IMR-90 (cell line): ENCODE measurements at regions not wholly inside any gene's neighbourhood (a gene's known extent, or its start where the extent isn't known, plus 50 kb on each side); places are given as distances from the start of the nearest gene placed in this dataset.

Experiments
- ATAC-seq: fragments of 200-7000 bp; cut with Tn5 transposase; 2 replicates; pipeline ENCODE4 v1.9.1; 2020; ENCODE audit warnings: low read depth, mild to moderate bottlenecking, moderate library complexity
- BruUV-seq: library from RNA; stranded (reverse); fragments of 400-500 nt; replicated peaks from 2 replicates; lab custom pipeline; 2021; lab: Mats Ljungman, UMichigan
- CTCF ChIA-PET: fragments of 300-600 bp; formaldehyde crosslinking; extraction: SDS; loops from one replicate; lab custom pipeline; 2021; ENCODE audit warnings: antibody characterized with exemption; lab: Yijun Ruan, JAX
- POLR2A ChIA-PET: fragments of 300-600 bp; sonication (Branson Sonifier 250); formaldehyde crosslinking; loops from one replicate; lab custom pipeline; 2022; ENCODE audit warnings: antibody characterized with exemption; ENCODE audit not compliant: unreplicated experiment; lab: Charles Lee
- DNase-seq: peaks from one replicate; pipeline ENCODE4 v3.0.0; 2013
- H2AFZ ChIP-seq: replicated peaks from 2 replicates; pipeline ENCODE3; 2013; ENCODE audit warnings: low read length, mild to moderate bottlenecking; ENCODE audit not compliant: poor library complexity
- H2AK5ac ChIP-seq: 2 replicates; pipeline ENCODE4 v1.6.1; 2013; ENCODE audit warnings: low read depth, low read length, inconsistent platforms
- H2AK9ac ChIP-seq: replicated peaks from 2 replicates; pipeline ENCODE3; 2013; ENCODE audit warnings: mild to moderate bottlenecking, low read depth, low read length, moderate library complexity; ENCODE audit not compliant: poor library complexity
- H2BK120ac ChIP-seq: 2 replicates; pipeline ENCODE4 v1.6.1; 2013; ENCODE audit warnings: low read depth, low read length, inconsistent platforms
- H2BK15ac ChIP-seq: 3 replicates; pipeline ENCODE4 v1.6.1; 2013; ENCODE audit warnings: low read depth, low read length, inconsistent platforms
- H2BK20ac ChIP-seq: 2 replicates; pipeline ENCODE4 v1.6.1; 2013; ENCODE audit warnings: low read depth, mild to moderate bottlenecking, inconsistent platforms, low read length, moderate library complexity
- H2BK5ac ChIP-seq: 2 replicates; pipeline ENCODE4 v1.6.1; 2013; ENCODE audit warnings: mild to moderate bottlenecking, low read depth, low read length, inconsistent platforms; ENCODE audit not compliant: poor library complexity, severe bottlenecking
- H3K14ac ChIP-seq: replicated peaks from 2 replicates; pipeline ENCODE4 v1.6.1; 2013; ENCODE audit warnings: low read depth, low read length, inconsistent platforms
- H3K18ac ChIP-seq: 2 replicates; pipeline ENCODE4 v1.6.1; 2013; ENCODE audit warnings: low read depth, low read length, control low read depth
- H3K23ac ChIP-seq: 2 replicates; pipeline ENCODE4 v1.6.1; 2013; ENCODE audit warnings: low read depth, low read length, inconsistent platforms
- H3K27ac ChIP-seq: 2 replicates; pipeline ENCODE4 v1.5.1; 2013; ENCODE audit warnings: mild to moderate bottlenecking, control low read depth, low read length; ENCODE audit not compliant: insufficient read depth
- H3K27me3 ChIP-seq: 2 replicates; pipeline ENCODE4 v1.6.1; 2013; ENCODE audit warnings: low read length; ENCODE audit not compliant: control insufficient read depth, insufficient read depth
- H3K36me3 ChIP-seq: 2 replicates; pipeline ENCODE4 v1.6.1; 2013; ENCODE audit warnings: low read length, mixed read lengths; ENCODE audit not compliant: control insufficient read depth, insufficient read depth
- H3K4ac ChIP-seq: 2 replicates; pipeline ENCODE4 v1.6.1; 2013; ENCODE audit warnings: low read depth, low read length, inconsistent platforms
- H3K4me1 ChIP-seq: 2 replicates; pipeline ENCODE4 v1.6.1; 2013; ENCODE audit warnings: low read length, mixed read lengths; ENCODE audit not compliant: control insufficient read depth, insufficient read depth
- H3K4me2 ChIP-seq: 2 replicates; pipeline ENCODE4 v1.6.1; 2013; ENCODE audit warnings: low read depth, mild to moderate bottlenecking, control low read depth, low read length, moderate library complexity
- H3K4me3 ChIP-seq: 2 replicates; pipeline ENCODE4 v1.5.1; 2013; ENCODE audit warnings: low read depth, mild to moderate bottlenecking, control low read depth, low read length, moderate library complexity; ENCODE audit not compliant: insufficient read depth
- H3K56ac ChIP-seq: 2 replicates; pipeline ENCODE4 v1.6.1; 2013; ENCODE audit warnings: low read length, inconsistent platforms; ENCODE audit not compliant: insufficient read depth; ENCODE audit errors: extremely low read depth
- H3K79me1 ChIP-seq, 2 experiments: 2 replicates each; pipeline ENCODE4 v1.6.1; 2013; ENCODE audit warnings: low read length in 2 of 2, inconsistent platforms in 1 of 2, low read depth in 1 of 2
- H3K9ac ChIP-seq: 2 replicates; pipeline ENCODE4 v1.6.1; 2013; ENCODE audit warnings: low read depth, low read length, control low read depth
- H3K9me1 ChIP-seq: 2 replicates; pipeline ENCODE4 v1.6.1; 2013; ENCODE audit warnings: low read length, inconsistent platforms; ENCODE audit not compliant: insufficient read depth
- H3K9me3 ChIP-seq: 2 replicates; pipeline ENCODE4 v1.6.1; 2013; ENCODE audit warnings: low read length; ENCODE audit not compliant: control insufficient read depth, insufficient read depth
- H4K20me1 ChIP-seq: 2 replicates; pipeline ENCODE4 v1.6.1; 2013; ENCODE audit warnings: low read length, inconsistent platforms; ENCODE audit not compliant: insufficient read depth
- H4K5ac ChIP-seq: 2 replicates; pipeline ENCODE4 v1.6.1; 2013; ENCODE audit warnings: mild to moderate bottlenecking, low read depth, low read length, control low read depth
- H4K8ac ChIP-seq, 2 experiments: 2 replicates each; pipeline ENCODE4 v1.6.1; 2013; ENCODE audit warnings: low read depth in 2 of 2, low read length in 2 of 2, control low read depth in 1 of 2, inconsistent platforms in 1 of 2
- H4K91ac ChIP-seq: 2 replicates; pipeline ENCODE4 v1.6.1; 2013; ENCODE audit warnings: low read depth, low read length, inconsistent platforms; ENCODE audit not compliant: insufficient read depth
- BHLHE40 ChIP-seq: fragments of 150-350 bp; IDR thresholded peaks from 2 replicates; pipeline ENCODE4 v1.6.1; 2016; ENCODE audit warnings: mild to moderate bottlenecking, low read depth, low read length
- CEBPB ChIP-seq: IDR thresholded peaks from 2 replicates; pipeline ENCODE4 v1.6.1; 2012; ENCODE audit warnings: low read depth, low read length, improper control_type of control experiment
- CHD1 ChIP-seq: IDR thresholded peaks from 2 replicates; pipeline ENCODE4 v1.6.1; 2012; ENCODE audit warnings: low read depth, low read length, improper control_type of control experiment
- FOS ChIP-seq: fragments of 150-350 bp; IDR thresholded peaks from 2 replicates; pipeline ENCODE4 v1.6.1; 2016; ENCODE audit warnings: low read depth, low read length
- MAFK ChIP-seq: IDR thresholded peaks from 2 replicates; pipeline ENCODE4 v1.6.1; 2012; ENCODE audit warnings: low read depth, low read length, improper control_type of control experiment
- MAZ ChIP-seq: IDR thresholded peaks from 2 replicates; pipeline ENCODE4 v1.6.1; 2012; ENCODE audit warnings: low read depth, mild to moderate bottlenecking, low read length, improper control_type of control experiment, moderate library complexity, borderline replicate concordance
- MXI1 ChIP-seq: IDR thresholded peaks from 2 replicates; pipeline ENCODE4 v1.6.1; 2012; ENCODE audit warnings: low read depth, mild to moderate bottlenecking, low read length, moderate library complexity, borderline replicate concordance
- NFE2L2 ChIP-seq: fragments of 150-350 bp; IDR thresholded peaks from 2 replicates; pipeline ENCODE4 v1.6.1; 2016; ENCODE audit warnings: low read depth, mild to moderate bottlenecking, low read length
- POLR2A ChIP-seq: IDR thresholded peaks from 2 replicates; pipeline ENCODE4 v1.6.1; 2012; ENCODE audit warnings: mild to moderate bottlenecking, low read depth, low read length
- RAD21 ChIP-seq: IDR thresholded peaks from 2 replicates; pipeline ENCODE4 v1.6.1; 2012; ENCODE audit warnings: low read length, improper control_type of control experiment
- RCOR1 ChIP-seq: IDR thresholded peaks from 2 replicates; pipeline ENCODE4 v1.6.1; 2012; ENCODE audit warnings: mild to moderate bottlenecking, low read length, improper control_type of control experiment; ENCODE audit not compliant: insufficient replicate concordance
- RFX5 ChIP-seq: IDR thresholded peaks from 2 replicates; pipeline ENCODE4 v1.8.0; 2012; ENCODE audit warnings: low read depth, mild to moderate bottlenecking, low read length, moderate library complexity
- SMC3 ChIP-seq: fragments of 150-350 bp; IDR thresholded peaks from 2 replicates; pipeline ENCODE4 v1.6.1; 2016; ENCODE audit warnings: low read depth, mild to moderate bottlenecking, antibody characterized with exemption, low read length, moderate library complexity
- WGBS, 2 experiments: methylation state at CpG; one replicate each; pipeline versions ENCODE4 v1.1.5 to v1.1.7; 2013; ENCODE audit warnings: missing lambda C conversion rate in 2 of 2; ENCODE audit not compliant: insufficient read length in 1 of 2; ENCODE audit errors: extremely low coverage in 2 of 2; 5-methylcytosine and 5-hydroxymethylcytosine counted together
- dilution Hi-C: fragments of 300-500 bp; cut with HindIII; formaldehyde crosslinking; loops from one replicate; pipeline ENCODE4 v1.14.3; 2018; ENCODE audit warnings: low sequenced_read_pairs; ENCODE audit not compliant: unreplicated experiment
- in situ Hi-C: fragments of 300-500 bp; cut with MboI; formaldehyde crosslinking; loops from 3 replicates; pipeline ENCODE4 v1.14.3; 2019; ENCODE audit warnings: low sequenced_read_pairs, inconsistent platforms, mixed read lengths
- intact Hi-C: fragments of 100-400 bp; cut with micrococcal nuclease; formaldehyde crosslinking; loops from 2 replicates; pipeline ENCODE4 v1.10.0; 2022
- TF ChIP-seq, protein P1 (sequence below): fragments of 150-350 bp; IDR thresholded peaks from 2 replicates; pipeline ENCODE4 v1.6.1; 2017; ENCODE audit warnings: mild to moderate bottlenecking, antibody characterized with exemption, low read length, low read depth
- TF ChIP-seq, protein P2 (sequence below): fragments of 150-350 bp; IDR thresholded peaks from 2 replicates; pipeline ENCODE4 v1.6.1; 2016; ENCODE audit warnings: low read depth, mild to moderate bottlenecking, low read length, moderate library complexity, borderline replicate concordance
- TF ChIP-seq, protein P3 (sequence below): conservative IDR thresholded peaks from 2 replicates; pipeline ENCODE4 v1.5.1; 2012; ENCODE audit warnings: mild to moderate bottlenecking, low read depth, low read length, improper control_type of control experiment

DNA sequence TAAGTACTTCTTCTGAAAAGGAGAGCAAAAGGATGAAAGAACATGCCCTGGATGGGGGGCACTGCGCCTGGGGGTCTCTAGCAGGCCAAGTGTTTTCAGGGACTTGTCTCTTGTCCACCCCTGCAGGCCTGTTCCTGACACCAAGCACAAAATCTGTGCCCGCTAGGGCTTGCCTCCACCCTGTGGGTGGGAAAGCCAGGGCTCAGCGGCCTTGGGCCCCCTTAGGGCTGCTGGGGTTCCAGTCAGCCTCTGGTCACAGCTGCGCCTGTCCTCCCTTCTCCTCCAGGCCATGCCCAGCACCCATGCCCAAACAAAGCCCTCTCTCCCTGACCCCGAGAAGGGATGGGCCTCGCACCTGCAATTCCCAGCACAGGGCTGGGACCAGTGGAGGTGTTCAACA lies 71.1 kb upstream of the TRPM1 start:
- Histone ChIP-seq H3K18ac (no peak overlapping the region), H2BK15ac (no peak overlapping the region), H3K4me2 (no peak overlapping the region), H3K4ac (no peak overlapping the region), H3K9me1 (no peaks in the 10 kb centered on the region), H3K14ac (no peak overlapping the region), H4K20me1 (no peaks in the 10 kb centered on the region), H4K91ac (no peak overlapping the region), H2AFZ (no peak overlapping the region), H3K4me1 (no peaks in the 10 kb centered on the region), H3K36me3 (no peaks in the 10 kb centered on the region), H3K79me1 (no peaks in the 10 kb centered on the region), H3K23ac (no peak overlapping the region), H3K9ac (no peak overlapping the region), H2BK20ac (no peak overlapping the region), H3K56ac (no peak overlapping the region), H2AK9ac (no peak overlapping the region), H3K9me3 (no peaks in the 10 kb centered on the region), H2BK5ac (no peak overlapping the region), H3K4me3 (no peak overlapping the region), H3K27ac (no peak overlapping the region), H2BK120ac (no peak overlapping the region), H3K27me3 (peaks cover 5% of the 10 kb centered on the region; the same call in 1 of the 2 replicates), H4K5ac (no peak overlapping the region), H4K8ac (no peak overlapping the region), H2AK5ac (no peak overlapping the region)
- in situ Hi-C loops (no loop called here), intact Hi-C loops (no loop called here), dilution Hi-C loops (no loop called here)
- BruUV-seq, result no TSS peak
- ATAC-seq (no peak), DNase-seq (no peak)
- ChIA-PET CTCF (no interaction called here), POLR2A (no interaction called here)
- TF ChIP-seq, protein P1, sequence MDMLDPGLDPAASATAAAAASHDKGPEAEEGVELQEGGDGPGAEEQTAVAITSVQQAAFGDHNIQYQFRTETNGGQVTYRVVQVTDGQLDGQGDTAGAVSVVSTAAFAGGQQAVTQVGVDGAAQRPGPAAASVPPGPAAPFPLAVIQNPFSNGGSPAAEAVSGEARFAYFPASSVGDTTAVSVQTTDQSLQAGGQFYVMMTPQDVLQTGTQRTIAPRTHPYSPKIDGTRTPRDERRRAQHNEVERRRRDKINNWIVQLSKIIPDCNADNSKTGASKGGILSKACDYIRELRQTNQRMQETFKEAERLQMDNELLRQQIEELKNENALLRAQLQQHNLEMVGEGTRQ, result no peak
- no peak for TF ChIP-seq MAFK
- no peak for TF ChIP-seq RAD21
- TF ChIP-seq, protein P2, sequence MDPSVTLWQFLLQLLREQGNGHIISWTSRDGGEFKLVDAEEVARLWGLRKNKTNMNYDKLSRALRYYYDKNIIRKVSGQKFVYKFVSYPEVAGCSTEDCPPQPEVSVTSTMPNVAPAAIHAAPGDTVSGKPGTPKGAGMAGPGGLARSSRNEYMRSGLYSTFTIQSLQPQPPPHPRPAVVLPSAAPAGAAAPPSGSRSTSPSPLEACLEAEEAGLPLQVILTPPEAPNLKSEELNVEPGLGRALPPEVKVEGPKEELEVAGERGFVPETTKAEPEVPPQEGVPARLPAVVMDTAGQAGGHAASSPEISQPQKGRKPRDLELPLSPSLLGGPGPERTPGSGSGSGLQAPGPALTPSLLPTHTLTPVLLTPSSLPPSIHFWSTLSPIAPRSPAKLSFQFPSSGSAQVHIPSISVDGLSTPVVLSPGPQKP, result no peak
- TF ChIP-seq, protein P3, sequence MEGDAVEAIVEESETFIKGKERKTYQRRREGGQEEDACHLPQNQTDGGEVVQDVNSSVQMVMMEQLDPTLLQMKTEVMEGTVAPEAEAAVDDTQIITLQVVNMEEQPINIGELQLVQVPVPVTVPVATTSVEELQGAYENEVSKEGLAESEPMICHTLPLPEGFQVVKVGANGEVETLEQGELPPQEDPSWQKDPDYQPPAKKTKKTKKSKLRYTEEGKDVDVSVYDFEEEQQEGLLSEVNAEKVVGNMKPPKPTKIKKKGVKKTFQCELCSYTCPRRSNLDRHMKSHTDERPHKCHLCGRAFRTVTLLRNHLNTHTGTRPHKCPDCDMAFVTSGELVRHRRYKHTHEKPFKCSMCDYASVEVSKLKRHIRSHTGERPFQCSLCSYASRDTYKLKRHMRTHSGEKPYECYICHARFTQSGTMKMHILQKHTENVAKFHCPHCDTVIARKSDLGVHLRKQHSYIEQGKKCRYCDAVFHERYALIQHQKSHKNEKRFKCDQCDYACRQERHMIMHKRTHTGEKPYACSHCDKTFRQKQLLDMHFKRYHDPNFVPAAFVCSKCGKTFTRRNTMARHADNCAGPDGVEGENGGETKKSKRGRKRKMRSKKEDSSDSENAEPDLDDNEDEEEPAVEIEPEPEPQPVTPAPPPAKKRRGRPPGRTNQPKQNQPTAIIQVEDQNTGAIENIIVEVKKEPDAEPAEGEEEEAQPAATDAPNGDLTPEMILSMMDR, result no peak
- TF ChIP-seq MAZ, result no peak
- no peak for TF ChIP-seq CEBPB
- TF ChIP-seq RFX5, result no peak
- TF ChIP-seq POLR2A, result no peak
- TF ChIP-seq FOS, result no peak
- no peak for TF ChIP-seq RCOR1
- no peak for TF ChIP-seq BHLHE40
- TF ChIP-seq NFE2L2, result no peak
- TF ChIP-seq SMC3, result no peak
- TF ChIP-seq MXI1, result no peak
- TF ChIP-seq CHD1, result no peak
- 80% methylated on average over 1 of the region's 6 CpGs; no CpG with 5 or more reads in 1 of the 2 experiments for WGBS, 2 experiments
